ENCODE measurements at regions not wholly inside any gene's neighbourhood (a gene's known extent, or its start where the extent isn't known, plus 50 kb on each side); places are given as distances from the start of the nearest gene placed in this dataset.

GRCh38 chr10:6347391-6347951 lies 144.7 kb downstream of the PFKFB3 start:
- POLR2A ChIA-PET (ENCODE audit: low non-redundant PET): no interaction called here
- no TSS peak for BruUV-seq (replicated peaks)
- DNase-seq (ENCODE audit: low spot score): peak; percentile 20

GRCh38 chr10:6348096-6348874 lies 145.6 kb downstream of the PFKFB3 start:
- Histone ChIP-seq H3K36me3 (ENCODE audit: insufficient read depth, low read length, poor library complexity, severe bottlenecking) (no peaks in the 10 kb centered on the region), H3K9me3 (ENCODE audit: low read depth, low read length, poor library complexity, severe bottlenecking) (no peaks in the 10 kb centered on the region), H3K27me3 (replicated peaks; ENCODE audit: insufficient read depth, low read depth, low read length, poor library complexity) (no peaks in the 10 kb centered on the region), H3K4me3 (ENCODE audit: low read depth, low read length, poor library complexity, severe bottlenecking) (no peak overlapping the region), H3K27ac (ENCODE audit: low read depth, low read length, poor library complexity, severe bottlenecking) (peak overlapping the region; percentile 69), H3K4me1 (ENCODE audit: insufficient read depth, low read length, poor library complexity, severe bottlenecking) (peaks cover 15% of the 10 kb centered on the region)
- CTCF ChIA-PET: interaction anchor here (1.0 kb wide), 1 partner anchor 146 kb away, joined by 4 read pairs; the partner anchor contains the start of gene PFKFB3
- BruUV-seq (replicated peaks): no TSS peak
- intact Hi-C loops (cut with micrococcal nuclease; ENCODE audit: unreplicated experiment): loop anchor here (10.0 kb wide), 1 partner anchor 143 kb away; the partner anchor contains the start of gene PFKFB3
- no peak for TF ChIP-seq CTCF (conservative IDR thresholded peaks at IDR 0.05; ENCODE audit: low read depth, low read length)
- TF ChIP-seq EZH2 (IDR thresholded peaks at IDR 0.05; ENCODE audit: borderline replicate concordance, low read depth, low read length, poor library complexity, severe bottlenecking): no peak
- POLR2A ChIA-PET (ENCODE audit: low non-redundant PET): no interaction called here
- peak; percentile 71 for DNase-seq (ENCODE audit: low spot score)

More at GRCh38 chr10:6347391-6347951, 144.7 kb downstream of the PFKFB3 start:
- Histone ChIP-seq H3K4me3 (ENCODE audit: low read depth, low read length, poor library complexity, severe bottlenecking) (no peak overlapping the region), H3K4me1 (ENCODE audit: insufficient read depth, low read length, poor library complexity, severe bottlenecking) (peaks cover 18% of the 10 kb centered on the region), H3K27me3 (replicated peaks; ENCODE audit: insufficient read depth, low read depth, low read length, poor library complexity) (no peaks in the 10 kb centered on the region), H3K9me3 (ENCODE audit: low read depth, low read length, poor library complexity, severe bottlenecking) (no peaks in the 10 kb centered on the region), H3K36me3 (ENCODE audit: insufficient read depth, low read length, poor library complexity, severe bottlenecking) (no peaks in the 10 kb centered on the region), H3K27ac (ENCODE audit: low read depth, low read length, poor library complexity, severe bottlenecking) (peak overlapping the region; percentile 69)
- TF ChIP-seq CTCF (conservative IDR thresholded peaks at IDR 0.05; ENCODE audit: low read depth, low read length) (no peak), EZH2 (IDR thresholded peaks at IDR 0.05; ENCODE audit: borderline replicate concordance, low read depth, low read length, poor library complexity, severe bottlenecking) (no peak)
- CTCF ChIA-PET: no interaction called here
- intact Hi-C loops (cut with micrococcal nuclease; ENCODE audit: unreplicated experiment): loop anchor here (10.0 kb wide), 1 partner anchor 143 kb away; the partner anchor contains the start of gene PFKFB3

- Histone ChIP-seq H3K36me3 (ENCODE audit: insufficient read depth, low read length, poor library complexity, severe bottlenecking) (no peaks in the 10 kb centered on the region), H3K4me3 (ENCODE audit: low read depth, low read length, poor library complexity, severe bottlenecking) (no peak overlapping the region), H3K27me3 (replicated peaks; ENCODE audit: insufficient read depth, low read depth, low read length, poor library complexity) (no peaks in the 10 kb centered on the region), H3K9me3 (ENCODE audit: low read depth, low read length, poor library complexity, severe bottlenecking) (no peaks in the 10 kb centered on the region), H3K27ac (ENCODE audit: low read depth, low read length, poor library complexity, severe bottlenecking) (no peak overlapping the region), H3K4me1 (ENCODE audit: insufficient read depth, low read length, poor library complexity, severe bottlenecking) (peaks cover 15% of the 10 kb centered on the region)
- intact Hi-C loops (cut with micrococcal nuclease; ENCODE audit: unreplicated experiment): loop anchor here (10.0 kb wide), 1 partner anchor 145 kb away; the partner anchor contains the start of gene PFKFB3
- DNase-seq (ENCODE audit: low spot score): no peak
- ChIA-PET CTCF (no interaction called here), POLR2A (ENCODE audit: low non-redundant PET) (no interaction called here)
- TF ChIP-seq CTCF (conservative IDR thresholded peaks at IDR 0.05; ENCODE audit: low read depth, low read length) (no peak), EZH2 (IDR thresholded peaks at IDR 0.05; ENCODE audit: borderline replicate concordance, low read depth, low read length, poor library complexity, severe bottlenecking) (no peak)
- no TSS peak for BruUV-seq (replicated peaks)
Measured at GRCh38 chr10:6349846-6350535, 147.3 kb downstream of the PFKFB3 start.
